ENCODE measurements at regions not wholly inside any gene's neighbourhood (a gene's known extent, or its start where the extent isn't known, plus 50 kb on each side); places are given as distances from the start of the nearest gene placed in this dataset.

- Mint-ChIP-seq H3K27ac (no peak overlapping the region), H3K4me3 (no peak overlapping the region), H3K27me3 (ENCODE audit: insufficient read depth) (no peaks in the 10 kb centered on the region; the same call in 1 of the 2 replicates), H3K36me3 (ENCODE audit: low read depth) (no peaks in the 10 kb centered on the region), H3K4me1 (ENCODE audit: low read depth) (no peaks in the 10 kb centered on the region), H3K9me3 (peaks cover 5% of the 10 kb centered on the region; the same call in 1 of the 2 replicates)
- TF ChIP-seq CTCF (IDR thresholded peaks at IDR 0.05): no peak
- DNase-seq: no peak
These were observed 241.1 kb downstream of the SMAD2 start for GRCh38 chr18:47689371-47689770.

- no peak for TF ChIP-seq CTCF (IDR thresholded peaks at IDR 0.05)
These were observed 243.7 kb downstream of the SMAD2 start for GRCh38 chr18:47686806-47687205.

GRCh38 chr18:47683774-47684173, 246.7 kb downstream of the SMAD2 start:
- Mint-ChIP-seq H3K36me3 (ENCODE audit: low read depth) (no peaks in the 10 kb centered on the region), H3K4me3 (no peak overlapping the region), H3K4me1 (ENCODE audit: low read depth) (no peaks in the 10 kb centered on the region), H3K27ac (no peak overlapping the region), H3K9me3 (no peaks in the 10 kb centered on the region; the same call in 1 of the 2 replicates), H3K27me3 (ENCODE audit: insufficient read depth) (no peaks in the 10 kb centered on the region)
- DNase-seq: no peak
- no peak for TF ChIP-seq CTCF (IDR thresholded peaks at IDR 0.05)

More at GRCh38 chr18:47686806-47687205, 243.7 kb downstream of the SMAD2 start:
- no peaks in the 10 kb centered on the region for H3K36me3 Mint-ChIP-seq (ENCODE audit: low read depth)
- H3K4me3 Mint-ChIP-seq: no peak overlapping the region
- no peaks in the 10 kb centered on the region; the same call in 1 of the 2 replicates for H3K9me3 Mint-ChIP-seq
- H3K4me1 Mint-ChIP-seq (ENCODE audit: low read depth): no peaks in the 10 kb centered on the region
- no peaks in the 10 kb centered on the region; the same call in 1 of the 2 replicates for H3K27me3 Mint-ChIP-seq (ENCODE audit: insufficient read depth)
- no peak overlapping the region for H3K27ac Mint-ChIP-seq
- DNase-seq: no peak

GRCh38 chr18:47682876-47683275, 247.6 kb downstream of the SMAD2 start:
- Mint-ChIP-seq H3K4me1 (ENCODE audit: low read depth) (no peaks in the 10 kb centered on the region), H3K36me3 (ENCODE audit: low read depth) (no peaks in the 10 kb centered on the region), H3K4me3 (no peak overlapping the region), H3K9me3 (no peaks in the 10 kb centered on the region; the same call in 1 of the 2 replicates), H3K27me3 (ENCODE audit: insufficient read depth) (no peaks in the 10 kb centered on the region), H3K27ac (no peak overlapping the region)
- TF ChIP-seq CTCF (IDR thresholded peaks at IDR 0.05): no peak
- DNase-seq: no peak

GRCh38 chr18:47680488-47680887, 250.0 kb downstream of the SMAD2 start:
- Mint-ChIP-seq H3K9me3 (no peaks in the 10 kb centered on the region; the same call in none of the 2 replicates), H3K4me1 (ENCODE audit: low read depth) (no peaks in the 10 kb centered on the region), H3K27me3 (ENCODE audit: insufficient read depth) (peaks cover 5% of the 10 kb centered on the region; the same call in 1 of the 2 replicates), H3K27ac (no peak overlapping the region), H3K36me3 (ENCODE audit: low read depth) (no peaks in the 10 kb centered on the region), H3K4me3 (no peak overlapping the region)
- no peak for DNase-seq
- TF ChIP-seq CTCF (IDR thresholded peaks at IDR 0.05): no peak

- Mint-ChIP-seq H3K36me3 (ENCODE audit: low read depth) (no peaks in the 10 kb centered on the region), H3K27me3 (ENCODE audit: insufficient read depth) (peaks cover 5% of the 10 kb centered on the region; the same call in 1 of the 2 replicates), H3K4me1 (ENCODE audit: low read depth) (no peaks in the 10 kb centered on the region), H3K9me3 (no peaks in the 10 kb centered on the region; the same call in none of the 2 replicates), H3K27ac (no peak overlapping the region), H3K4me3 (no peak overlapping the region)
- no peak for DNase-seq
- TF ChIP-seq CTCF (IDR thresholded peaks at IDR 0.05): no peak
These were observed 250.6 kb downstream of the SMAD2 start for GRCh38 chr18:47679864-47680263.

All from HFFc6 (cell line).